GM18858 (cell line): ENCODE measurements at regions not wholly inside any gene's neighbourhood (a gene's known extent, or its start where the extent isn't known, plus 50 kb on each side); places are given as distances from the start of the nearest gene placed in this dataset.
"Not testable (repeated sequence)": the region's sequence is repeated elsewhere in the genome, so short reads cannot be mapped to it uniquely, and the experiment has no call there.

Experiments
- ATAC-seq: cut with Tn5 transposase; IDR thresholded peaks from one replicate; pipeline ENCODE4 v1.9.1; 2021; ENCODE audit not compliant: unreplicated experiment

GRCh38 chr10:71081229-71081560 is 131.2 kb upstream of the UNC5B start:
- ATAC-seq, result no peak

DNA sequence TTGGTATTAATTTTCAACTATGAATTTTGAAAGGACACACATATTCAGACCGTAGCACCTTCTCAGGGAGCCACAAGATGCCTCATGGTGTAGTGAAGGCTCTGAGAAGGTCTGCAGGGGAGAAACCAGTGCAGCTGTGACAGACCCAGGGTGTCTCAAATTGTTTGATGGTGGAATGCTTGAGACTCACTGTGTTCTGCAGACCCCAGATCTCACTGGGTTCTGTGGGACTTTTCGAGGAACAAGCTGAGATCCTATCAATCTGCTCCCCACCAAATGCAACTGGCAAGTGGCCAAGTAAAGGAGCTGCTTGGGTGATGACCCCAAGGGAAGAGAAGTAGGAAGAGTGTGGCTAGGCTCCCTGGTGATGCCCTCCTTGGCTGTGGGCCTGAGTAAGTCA is 130.5 kb upstream of the UNC5B start:
- no peak for ATAC-seq

DNA sequence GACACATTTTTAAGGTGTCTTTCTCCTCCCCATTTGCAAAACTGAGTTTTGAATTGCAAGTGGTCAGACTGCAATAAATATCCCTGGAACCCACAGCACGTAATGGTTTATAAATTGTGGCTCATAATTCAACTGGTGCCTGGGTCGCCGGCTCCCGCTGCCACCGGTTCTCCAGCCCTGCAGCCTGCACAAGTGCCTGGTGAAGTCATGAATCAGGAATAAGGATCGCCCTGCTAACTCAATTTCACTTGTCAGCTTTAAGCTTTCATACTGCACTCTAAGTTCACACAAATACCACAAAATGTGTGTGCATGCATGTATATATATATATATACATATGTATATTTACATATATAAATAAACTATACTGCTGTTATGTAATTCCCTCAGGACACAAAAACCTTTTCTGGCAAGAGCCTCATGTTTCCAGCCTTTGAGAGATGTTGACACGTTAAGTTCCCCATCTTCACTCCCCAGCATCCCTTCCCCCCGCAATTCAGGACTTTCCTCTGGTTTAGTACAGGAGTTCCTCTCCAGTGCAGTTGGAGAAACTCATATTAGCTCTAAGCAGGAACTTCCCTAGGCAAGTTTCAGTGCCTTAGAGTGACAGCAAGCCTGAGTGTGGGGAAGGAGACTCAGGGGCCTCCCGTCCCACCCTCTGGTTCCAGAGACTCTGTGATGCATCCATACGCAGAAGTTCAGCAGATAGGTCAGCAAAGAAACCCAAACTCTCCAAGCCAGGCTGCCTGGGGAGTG is 129.2 kb upstream of the UNC5B start:
- no peak for ATAC-seq

- no peak for ATAC-seq
Measured at GRCh38 chr10:71083716-71083975, 128.7 kb upstream of the UNC5B start.

DNA sequence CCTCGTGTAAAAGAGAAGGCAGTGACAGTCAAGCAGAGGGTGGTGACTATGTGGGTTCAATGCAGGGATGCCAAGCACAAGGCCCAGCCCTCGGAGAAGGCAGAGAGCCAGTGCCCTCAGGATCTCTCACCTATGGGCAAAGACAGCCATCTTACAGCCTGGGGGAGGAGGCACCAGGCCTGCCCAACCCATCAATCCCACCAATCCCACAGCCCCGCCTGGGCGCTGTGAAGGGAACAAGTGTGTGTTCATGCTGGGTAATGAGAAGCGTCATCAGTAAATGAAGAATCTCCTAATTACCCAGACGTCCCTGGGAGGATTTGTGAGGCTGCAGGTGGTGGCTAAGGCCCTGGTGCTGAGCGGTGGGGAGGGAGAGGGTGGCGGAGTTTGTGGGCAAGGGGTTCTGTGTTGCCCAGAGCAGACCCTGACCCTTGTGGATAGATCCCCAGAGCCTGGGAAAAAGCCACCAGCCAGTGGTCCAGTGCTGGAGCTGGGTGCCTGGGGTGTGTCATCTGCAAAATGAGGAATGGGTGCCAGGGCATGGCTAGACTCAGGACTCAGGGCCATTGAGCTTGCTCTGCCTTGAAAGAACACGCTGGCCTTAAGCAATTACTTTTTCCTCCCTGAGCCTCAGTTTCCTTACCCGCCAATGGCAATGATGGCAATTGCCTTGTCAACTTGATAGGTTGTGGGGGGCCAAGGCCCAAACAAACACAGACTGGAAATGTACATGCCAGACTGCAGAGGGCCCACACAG is 128.1 kb upstream of the UNC5B start:
- ATAC-seq, result no peak

GRCh38 chr10:71084818-71085126 is 127.6 kb upstream of the UNC5B start:
- ATAC-seq, result no peak

GRCh38 chr10:71085689-71086438 is 126.5 kb upstream of the UNC5B start:
- ATAC-seq, result no peak

DNA sequence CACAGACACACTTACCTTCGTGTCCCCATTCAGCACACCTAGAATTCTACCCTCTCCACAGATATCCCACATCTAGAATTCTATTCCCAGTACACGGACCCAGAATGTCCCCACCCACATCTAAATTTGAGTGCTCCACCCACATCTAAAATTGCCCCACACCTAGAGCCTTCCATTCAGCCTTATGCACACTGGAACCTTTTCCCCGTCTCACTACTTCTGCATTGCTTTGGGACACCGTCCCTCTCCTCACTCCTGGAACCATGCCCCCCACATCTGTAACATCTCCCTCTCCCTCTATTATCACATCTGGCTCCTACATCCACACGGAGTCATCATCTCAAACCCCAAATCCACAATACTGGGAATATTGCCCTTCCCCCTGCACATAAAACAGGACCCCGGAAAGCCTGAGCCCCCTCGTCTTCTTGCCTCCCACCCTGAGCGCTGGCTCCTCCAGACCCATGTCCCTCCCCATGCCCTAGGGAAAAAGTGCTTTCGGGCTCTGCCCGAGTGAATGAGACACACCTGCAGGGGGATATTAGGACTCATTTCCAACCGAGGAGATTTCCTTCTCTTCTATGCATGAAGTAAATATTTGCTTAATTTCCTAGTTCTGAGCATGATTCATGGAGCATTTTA is 125.8 kb upstream of the UNC5B start:
- ATAC-seq, result no peak

GRCh38 chr10:71087622-71088021 is 124.7 kb upstream of the UNC5B start:
- ATAC-seq, result no peak

DNA sequence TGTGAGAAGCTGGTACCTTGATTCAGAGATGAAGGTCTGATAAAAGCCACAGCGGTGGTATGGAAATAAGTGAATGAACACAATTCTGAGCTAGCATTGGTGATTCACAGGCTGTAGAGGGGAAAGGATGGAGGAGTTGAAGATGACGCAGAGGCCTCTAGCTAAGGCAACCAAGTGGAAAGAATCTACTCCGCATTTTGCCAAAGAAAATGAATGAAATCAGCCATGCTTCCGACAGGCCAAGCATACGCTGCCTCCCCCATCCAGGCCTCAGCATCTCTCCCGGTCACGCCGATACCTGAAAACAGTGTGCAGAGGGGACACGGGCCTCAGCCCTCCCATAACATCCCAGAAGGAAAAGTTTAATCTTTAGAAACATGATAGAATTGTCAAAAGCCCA is 124.3 kb upstream of the UNC5B start:
- no peak for ATAC-seq

GRCh38 chr10:71088578-71088977 is 123.8 kb upstream of the UNC5B start:
- not testable (repeated sequence) for ATAC-seq

- no peak for ATAC-seq
Measured at GRCh38 chr10:71089162-71089561, 123.2 kb upstream of the UNC5B start.

DNA sequence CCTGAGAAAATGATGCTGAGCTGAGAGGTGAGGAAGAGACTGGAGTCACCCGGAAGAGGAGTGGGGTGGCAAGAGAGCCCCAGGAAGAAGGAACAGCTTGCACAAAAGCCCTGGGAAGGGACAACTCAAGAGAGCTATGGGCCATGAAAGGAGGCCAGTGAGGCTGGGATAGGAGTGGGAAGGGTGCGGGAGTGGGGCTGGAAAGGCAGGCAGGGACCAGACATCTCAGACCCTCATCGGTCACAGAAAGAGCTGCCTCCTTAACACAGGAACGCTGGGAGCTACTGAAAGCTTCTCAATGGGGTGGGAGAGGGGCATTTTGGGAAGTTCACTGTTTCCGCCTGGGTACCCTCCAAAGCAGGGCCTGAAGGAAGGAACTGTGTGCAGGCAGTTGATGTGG is 122.0 kb upstream of the UNC5B start:
- no peak for ATAC-seq

- ATAC-seq, result no peak
Measured at GRCh38 chr10:71090801-71091200, 121.6 kb upstream of the UNC5B start.

- ATAC-seq, result no peak
Measured at GRCh38 chr10:71092812-71093401, 119.5 kb upstream of the UNC5B start.

- ATAC-seq, result no peak
Measured at GRCh38 chr10:71093531-71093930, 118.8 kb upstream of the UNC5B start.

DNA sequence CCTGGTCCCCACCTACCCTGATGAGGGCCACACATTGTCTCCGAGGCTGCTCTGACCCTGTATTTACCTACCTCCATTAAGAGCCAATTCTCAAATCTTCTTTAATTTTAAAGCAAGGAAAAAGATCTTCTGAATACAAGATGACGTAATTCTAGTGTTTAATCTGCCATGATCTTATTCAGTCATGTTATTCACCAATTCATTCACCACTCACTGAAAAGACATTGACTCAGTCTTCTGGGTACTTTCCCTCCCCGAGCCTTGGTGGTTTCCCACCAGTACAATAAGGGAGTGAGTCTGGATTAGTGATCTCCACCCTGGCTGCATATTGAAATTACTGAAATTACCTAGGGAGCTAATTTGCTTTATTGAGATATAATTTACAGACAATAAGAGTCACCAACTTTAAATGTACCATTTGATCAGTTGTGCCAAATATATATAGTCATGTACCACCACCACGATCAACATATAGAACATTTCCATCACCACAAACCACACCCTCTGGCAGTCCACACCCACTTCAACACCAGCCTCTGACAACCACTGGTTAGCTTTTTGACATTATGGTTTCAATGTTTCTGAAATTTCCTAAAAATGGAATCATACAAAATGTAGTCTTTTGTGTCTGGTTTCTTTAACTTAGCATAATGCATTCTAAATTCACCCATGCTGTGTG is 117.5 kb upstream of the UNC5B start:
- ATAC-seq, result no peak

GRCh38 chr10:71099731-71100361 is 112.5 kb upstream of the UNC5B start:
- ATAC-seq, result no peak

- ATAC-seq, result no peak
Measured at GRCh38 chr10:71103961-71104360, 108.4 kb upstream of the UNC5B start.

DNA sequence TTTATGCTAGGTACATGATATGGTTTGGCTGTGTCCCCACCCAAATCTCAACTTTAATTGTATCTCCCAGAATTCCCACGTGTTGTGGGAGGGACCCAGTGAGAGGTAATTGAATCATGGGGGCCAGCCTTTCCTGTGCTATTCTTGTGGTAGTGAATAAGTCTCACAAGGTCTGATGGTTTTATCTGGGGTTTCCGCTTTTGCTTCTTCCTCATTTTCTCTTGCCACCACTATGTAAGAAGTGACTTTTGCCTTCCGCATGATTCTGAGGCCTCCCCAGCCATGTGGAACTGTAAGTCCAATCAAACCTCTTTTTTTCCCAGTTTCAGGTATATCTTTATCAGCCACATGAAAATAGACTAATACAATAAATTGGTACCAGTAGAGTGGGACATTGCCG is 106.2 kb upstream of the UNC5B start:
- ATAC-seq, result not testable (repeated sequence)

DNA sequence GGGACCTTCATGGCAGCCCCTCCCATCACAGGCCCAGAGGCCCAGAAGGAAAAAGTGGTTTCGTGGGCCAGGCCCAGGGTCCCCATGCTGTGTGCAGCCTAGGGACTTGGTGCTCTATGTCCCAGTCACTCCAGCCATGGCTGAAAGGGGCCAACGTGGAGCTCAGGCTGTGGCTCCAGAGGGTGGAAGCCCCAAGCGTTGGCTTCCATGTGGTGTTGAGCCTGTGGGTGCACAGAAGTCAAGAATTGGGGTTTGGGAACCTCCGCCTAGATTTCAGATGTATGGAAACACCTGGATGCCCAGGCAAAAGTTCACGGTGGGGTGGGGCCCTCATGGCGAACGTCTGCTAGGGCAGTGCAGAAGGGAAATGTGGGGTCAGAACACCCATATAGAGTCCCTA is 105.3 kb upstream of the UNC5B start:
- ATAC-seq, result not testable (repeated sequence)
